ENCODE measurements at regions not wholly inside any gene's neighbourhood (a gene's known extent, or its start where the extent isn't known, plus 50 kb on each side); places are given as distances from the start of the nearest gene placed in this dataset.
"Not testable (repeated sequence)": the region's sequence is repeated elsewhere in the genome, so short reads cannot be mapped to it uniquely, and the experiment has no call there.

DNA sequence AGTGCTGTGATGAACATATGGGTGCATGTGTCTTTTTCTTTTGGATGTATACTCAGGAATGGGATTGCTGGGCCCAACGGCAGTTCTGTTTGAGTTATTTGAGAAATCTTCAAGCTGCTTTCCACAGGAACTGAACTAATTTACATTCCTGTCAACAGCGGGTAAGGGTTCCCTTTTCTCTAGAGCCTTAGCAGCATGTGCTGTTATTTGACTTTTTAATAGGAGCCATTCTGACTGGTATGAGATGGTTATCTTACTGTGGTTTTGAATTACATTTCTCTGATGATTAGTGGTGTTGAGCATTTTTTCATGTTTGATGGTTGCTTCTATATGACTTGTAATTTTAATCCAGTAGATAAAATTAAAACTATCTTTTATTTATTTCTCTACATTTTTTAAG, 1168.6 kb upstream of the ALCAM start:
- Histone ChIP-seq H3K4me1 (ENCODE audit: control insufficient read depth, insufficient read depth, low read length) (no peaks in the 10 kb centered on the region), H3K27ac (ENCODE audit: low read depth, low read length) (no peak overlapping the region), H3K27me3 (ENCODE audit: control insufficient read depth, insufficient read depth, low read length) (no peaks in the 10 kb centered on the region), H3K9me3 (ENCODE audit: control insufficient read depth, insufficient read depth, low read depth, low read length) (no peaks in the 10 kb centered on the region), H3K4me3 (ENCODE audit: low read depth, low read length) (no peak overlapping the region), H3K36me3 (ENCODE audit: control insufficient read depth, insufficient read depth, low read length) (no peaks in the 10 kb centered on the region), H3K9ac (ENCODE audit: low read length) (no peak overlapping the region)

DNA sequence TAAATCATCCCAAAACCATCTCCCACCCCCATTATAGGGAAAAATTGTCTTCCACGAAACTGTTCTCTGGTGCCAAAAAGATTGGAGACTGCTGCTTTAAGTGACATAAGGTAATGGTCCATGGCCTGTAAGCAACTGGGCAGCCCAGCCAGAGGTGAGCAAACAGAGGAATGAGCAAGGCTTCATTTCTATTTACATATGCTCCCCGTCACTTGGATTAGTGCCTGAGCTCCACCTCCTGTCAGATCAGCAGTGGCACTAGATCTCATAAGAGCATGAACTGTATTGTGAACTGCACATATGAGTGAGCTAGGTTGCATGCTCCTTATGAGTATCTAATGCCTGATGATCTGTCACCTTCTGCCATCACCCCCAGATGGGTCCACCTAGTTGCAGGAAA, 1159.8 kb upstream of the ALCAM start:
- H3K4me1 ChIP-seq (ENCODE audit: control insufficient read depth, insufficient read depth, low read length) = no peaks in the 10 kb centered on the region
- H3K9ac ChIP-seq (ENCODE audit: low read length) = no peak overlapping the region
- no peak overlapping the region for H3K4me3 ChIP-seq (ENCODE audit: low read depth, low read length)
- no peaks in the 10 kb centered on the region for H3K27me3 ChIP-seq (ENCODE audit: control insufficient read depth, insufficient read depth, low read length)
- no peaks in the 10 kb centered on the region for H3K9me3 ChIP-seq (ENCODE audit: control insufficient read depth, insufficient read depth, low read depth, low read length)
- H3K27ac ChIP-seq (ENCODE audit: low read depth, low read length) = no peak overlapping the region
- H3K36me3 ChIP-seq (ENCODE audit: control insufficient read depth, insufficient read depth, low read length) = no peaks in the 10 kb centered on the region

DNA sequence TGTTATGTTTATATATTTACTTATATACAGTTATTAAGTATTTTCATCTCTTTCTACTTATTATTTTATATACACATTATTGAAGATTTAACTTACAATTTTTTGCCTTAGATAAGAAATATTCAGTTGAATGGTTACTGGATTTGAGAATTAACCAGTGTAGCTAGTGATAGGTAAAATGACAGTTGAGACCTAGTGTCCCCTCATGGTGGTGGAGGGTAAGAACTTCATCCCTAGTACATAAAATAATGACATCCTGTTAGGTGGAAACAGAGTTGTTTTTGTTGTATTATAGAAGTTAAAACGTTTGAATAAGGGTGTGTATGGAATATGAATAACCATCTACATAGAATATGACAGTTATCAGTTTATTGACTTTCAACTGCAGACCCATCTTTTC, 1152.4 kb upstream of the ALCAM start:
- Histone ChIP-seq H3K27ac (ENCODE audit: low read depth, low read length) (no peak overlapping the region), H3K9me3 (ENCODE audit: control insufficient read depth, insufficient read depth, low read depth, low read length) (no peaks in the 10 kb centered on the region), H3K4me1 (ENCODE audit: control insufficient read depth, insufficient read depth, low read length) (peaks cover 4% of the 10 kb centered on the region; the same call in 1 of the 2 replicates), H3K36me3 (ENCODE audit: control insufficient read depth, insufficient read depth, low read length) (no peaks in the 10 kb centered on the region), H3K4me3 (ENCODE audit: low read depth, low read length) (no peak overlapping the region), H3K27me3 (ENCODE audit: control insufficient read depth, insufficient read depth, low read length) (no peaks in the 10 kb centered on the region), H3K9ac (ENCODE audit: low read length) (no peak overlapping the region)

DNA sequence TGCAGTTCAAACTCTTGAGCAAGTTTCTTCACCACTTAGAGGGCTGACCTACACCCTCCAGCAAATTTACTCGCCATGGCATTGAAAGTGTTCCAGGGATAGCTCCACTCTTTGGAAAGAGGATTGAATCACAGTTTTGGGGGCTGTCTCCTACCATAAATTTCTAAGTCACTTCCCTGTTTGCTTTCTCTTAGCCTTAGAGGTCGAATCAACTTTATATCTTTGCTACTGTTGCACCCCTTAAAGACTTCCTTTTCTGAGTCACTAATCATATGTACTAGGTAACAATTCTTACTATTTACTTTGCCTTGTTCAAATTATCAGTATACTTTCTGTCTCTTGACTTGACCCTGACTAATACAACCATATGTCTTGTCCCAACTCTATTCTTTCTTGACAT, 1151.8 kb upstream of the ALCAM start:
- Histone ChIP-seq H3K4me1 (ENCODE audit: control insufficient read depth, insufficient read depth, low read length) (peaks cover 4% of the 10 kb centered on the region; the same call in 1 of the 2 replicates), H3K27ac (ENCODE audit: low read depth, low read length) (no peak overlapping the region), H3K4me3 (ENCODE audit: low read depth, low read length) (no peak overlapping the region), H3K36me3 (ENCODE audit: control insufficient read depth, insufficient read depth, low read length) (no peaks in the 10 kb centered on the region), H3K27me3 (ENCODE audit: control insufficient read depth, insufficient read depth, low read length) (no peaks in the 10 kb centered on the region), H3K9me3 (ENCODE audit: control insufficient read depth, insufficient read depth, low read depth, low read length) (no peaks in the 10 kb centered on the region), H3K9ac (ENCODE audit: low read length) (no peak overlapping the region)

DNA sequence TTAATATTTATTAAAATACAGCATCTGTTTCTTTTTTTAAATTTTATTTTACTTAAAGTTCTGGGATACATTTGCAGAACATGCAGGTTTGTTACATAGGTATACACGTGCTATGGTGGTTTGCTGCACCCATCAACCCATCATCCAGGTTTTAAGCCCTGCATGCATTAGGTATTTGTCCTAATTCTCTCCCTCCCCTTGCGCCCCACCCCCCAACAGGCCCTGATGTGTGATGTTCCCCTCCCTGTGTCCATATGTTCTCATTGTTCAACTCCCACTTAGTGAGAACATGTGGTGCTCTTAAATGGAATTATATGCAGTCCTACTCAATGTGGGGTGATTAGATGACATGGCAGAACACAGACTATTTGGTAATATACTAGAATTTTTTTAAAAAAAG, 1147.7 kb upstream of the ALCAM start:
- H3K27me3 ChIP-seq (ENCODE audit: control insufficient read depth, insufficient read depth, low read length); H3K9me3 ChIP-seq (ENCODE audit: control insufficient read depth, insufficient read depth, low read depth, low read length); H3K4me3 ChIP-seq (ENCODE audit: low read depth, low read length); H3K36me3 ChIP-seq (ENCODE audit: control insufficient read depth, insufficient read depth, low read length); H3K27ac ChIP-seq (ENCODE audit: low read depth, low read length); H3K4me1 ChIP-seq (ENCODE audit: control insufficient read depth, insufficient read depth, low read length); H3K9ac ChIP-seq (ENCODE audit: low read length): not testable (repeated sequence)

DNA sequence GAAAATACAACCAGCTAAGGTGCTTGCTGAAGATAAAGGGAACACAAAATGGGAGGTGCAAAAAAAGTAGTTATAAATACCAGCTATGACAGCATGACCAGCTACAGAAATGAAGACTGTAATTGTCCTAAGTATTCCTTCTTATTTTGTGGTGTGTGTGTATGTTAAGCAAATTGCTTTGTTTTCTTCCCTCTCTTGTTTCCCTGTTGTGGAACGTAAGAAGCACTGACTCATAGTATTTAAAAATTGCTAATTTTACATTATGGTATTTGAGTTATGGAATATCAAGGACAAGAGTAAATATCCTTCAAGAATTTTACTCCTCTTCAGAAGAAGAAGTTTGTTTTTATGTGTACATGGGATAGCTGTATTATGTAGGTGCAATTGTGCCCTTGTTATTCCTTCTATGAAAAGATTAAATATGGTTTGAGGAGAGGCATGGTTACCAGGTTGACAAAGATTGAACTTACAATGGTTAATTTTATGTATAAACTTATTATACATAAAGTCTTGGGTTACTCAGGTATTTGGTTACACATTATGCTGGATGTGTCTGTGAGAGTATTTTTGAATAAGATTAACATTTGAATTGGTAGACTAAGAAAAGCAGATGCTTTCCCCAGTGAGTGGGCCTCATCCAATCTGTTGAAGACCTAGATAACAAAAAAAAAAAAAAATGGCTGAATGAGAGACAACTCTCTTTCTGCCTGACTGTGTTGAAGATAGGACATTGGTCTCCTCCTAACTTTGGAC, 1132.1 kb upstream of the ALCAM start:
- Histone ChIP-seq H3K36me3 (ENCODE audit: control insufficient read depth, insufficient read depth, low read length) (no peaks in the 10 kb centered on the region), H3K4me1 (ENCODE audit: control insufficient read depth, insufficient read depth, low read length) (no peaks in the 10 kb centered on the region), H3K4me3 (ENCODE audit: low read depth, low read length) (no peak overlapping the region), H3K9me3 (ENCODE audit: control insufficient read depth, insufficient read depth, low read depth, low read length) (no peaks in the 10 kb centered on the region), H3K27ac (ENCODE audit: low read depth, low read length) (no peak overlapping the region), H3K9ac (ENCODE audit: low read length) (no peak overlapping the region), H3K27me3 (ENCODE audit: control insufficient read depth, insufficient read depth, low read length) (no peaks in the 10 kb centered on the region)

DNA sequence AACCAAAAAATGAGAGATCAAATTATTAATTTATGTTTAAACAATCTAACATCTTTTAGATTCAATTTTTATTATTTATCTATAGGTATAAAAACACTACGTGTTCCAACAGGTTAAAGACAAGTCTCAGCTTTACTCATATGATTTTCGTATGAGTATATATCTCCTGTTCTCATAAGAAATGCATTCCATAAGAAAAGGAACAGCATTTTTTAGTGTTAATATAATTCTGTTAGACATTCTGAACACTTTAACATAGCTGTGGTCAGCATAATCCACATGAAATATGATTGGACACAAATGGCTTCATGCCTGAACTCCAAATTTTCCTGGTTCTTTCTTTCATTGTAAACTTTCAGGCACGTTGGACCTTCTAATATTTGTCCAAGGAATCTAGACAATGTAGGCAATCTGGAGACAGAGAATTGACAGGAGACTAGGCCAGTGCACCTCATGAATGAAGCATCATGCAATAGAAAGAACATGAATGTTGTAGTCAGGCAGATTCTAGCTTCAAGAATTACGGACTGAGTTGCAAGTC, 1122.0 kb upstream of the ALCAM start:
- Histone ChIP-seq H3K4me3 (ENCODE audit: low read depth, low read length) (no peak overlapping the region), H3K27ac (ENCODE audit: low read depth, low read length) (no peak overlapping the region), H3K36me3 (ENCODE audit: control insufficient read depth, insufficient read depth, low read length) (no peaks in the 10 kb centered on the region), H3K9ac (ENCODE audit: low read length) (no peak overlapping the region), H3K4me1 (ENCODE audit: control insufficient read depth, insufficient read depth, low read length) (peaks cover 10% of the 10 kb centered on the region; the same call in 1 of the 2 replicates), H3K27me3 (ENCODE audit: control insufficient read depth, insufficient read depth, low read length) (no peaks in the 10 kb centered on the region), H3K9me3 (ENCODE audit: control insufficient read depth, insufficient read depth, low read depth, low read length) (peaks cover 5% of the 10 kb centered on the region; the same call in 1 of the 2 replicates)

DNA sequence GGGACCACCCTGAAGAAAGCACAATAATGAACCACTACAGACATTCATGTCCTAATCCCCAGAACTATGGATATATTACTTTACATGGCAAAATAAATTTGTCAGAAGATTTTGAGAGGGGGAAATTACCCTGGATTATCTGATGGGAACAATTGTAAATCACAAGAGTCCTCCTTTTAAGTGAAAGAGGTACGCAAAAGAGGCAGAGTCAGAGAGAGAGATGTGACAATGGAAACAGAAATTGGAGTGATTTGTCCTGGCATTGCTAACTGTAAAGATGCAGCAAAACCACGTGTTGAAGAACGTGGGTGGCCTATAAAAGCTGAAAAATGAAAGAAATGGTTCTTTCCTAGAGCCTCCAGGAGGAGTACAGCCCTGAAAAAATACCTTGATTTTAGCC, 1121.4 kb upstream of the ALCAM start:
- Histone ChIP-seq H3K36me3 (ENCODE audit: control insufficient read depth, insufficient read depth, low read length) (no peaks in the 10 kb centered on the region), H3K9ac (ENCODE audit: low read length) (no peak overlapping the region), H3K9me3 (ENCODE audit: control insufficient read depth, insufficient read depth, low read depth, low read length) (peaks cover 5% of the 10 kb centered on the region; the same call in 1 of the 2 replicates), H3K27me3 (ENCODE audit: control insufficient read depth, insufficient read depth, low read length) (no peaks in the 10 kb centered on the region), H3K4me1 (ENCODE audit: control insufficient read depth, insufficient read depth, low read length) (peaks cover 10% of the 10 kb centered on the region; the same call in 1 of the 2 replicates), H3K27ac (ENCODE audit: low read depth, low read length) (no peak overlapping the region), H3K4me3 (ENCODE audit: low read depth, low read length) (no peak overlapping the region)

DNA sequence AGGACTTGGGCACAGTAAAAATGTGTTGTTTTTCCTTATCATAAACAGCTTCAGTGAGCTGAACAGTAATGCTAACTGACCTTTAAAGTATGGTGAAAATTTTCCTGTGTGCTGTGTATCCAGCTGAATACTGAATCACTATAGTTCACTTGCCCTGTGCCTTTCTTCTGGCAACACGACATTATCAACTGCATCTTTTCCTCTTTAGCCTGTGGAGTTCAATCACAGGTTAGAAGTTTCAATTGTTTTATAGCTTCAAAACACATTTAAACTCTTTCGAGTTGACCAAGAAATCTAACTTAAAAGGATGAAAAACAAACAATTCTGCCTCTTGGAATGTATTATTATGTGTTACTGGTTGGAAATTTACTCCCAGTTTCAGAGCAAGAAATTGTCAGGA, 1120.7 kb upstream of the ALCAM start:
- Histone ChIP-seq H3K9ac (ENCODE audit: low read length) (no peak overlapping the region), H3K9me3 (ENCODE audit: control insufficient read depth, insufficient read depth, low read depth, low read length) (peaks cover 4% of the 10 kb centered on the region; the same call in 1 of the 2 replicates), H3K36me3 (ENCODE audit: control insufficient read depth, insufficient read depth, low read length) (no peaks in the 10 kb centered on the region), H3K27me3 (ENCODE audit: control insufficient read depth, insufficient read depth, low read length) (no peaks in the 10 kb centered on the region), H3K4me1 (ENCODE audit: control insufficient read depth, insufficient read depth, low read length) (peaks cover 10% of the 10 kb centered on the region; the same call in 1 of the 2 replicates), H3K27ac (ENCODE audit: low read depth, low read length) (no peak overlapping the region), H3K4me3 (ENCODE audit: low read depth, low read length) (no peak overlapping the region)

DNA sequence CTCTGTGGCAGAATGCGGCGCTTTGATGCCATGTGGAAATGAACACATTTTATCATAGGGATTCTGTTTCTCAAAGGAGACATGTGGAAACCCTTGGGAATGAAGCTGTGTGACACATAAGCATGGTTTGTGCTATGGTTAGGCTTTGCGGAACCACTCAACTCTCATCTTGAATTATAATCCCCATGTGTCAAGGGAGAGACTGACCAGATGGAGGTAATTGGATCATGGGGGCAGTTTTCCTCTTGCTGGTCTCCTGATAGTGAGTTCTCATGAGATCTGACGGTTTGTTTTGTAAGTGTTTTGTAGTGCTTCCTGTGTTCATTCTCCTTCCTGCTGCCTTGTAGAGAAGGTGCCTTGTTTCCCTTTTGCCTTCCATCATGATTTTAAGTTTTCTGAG, 1109.2 kb upstream of the ALCAM start:
- H3K27ac ChIP-seq (ENCODE audit: low read depth, low read length) = no peak overlapping the region
- no peaks in the 10 kb centered on the region for H3K9me3 ChIP-seq (ENCODE audit: control insufficient read depth, insufficient read depth, low read depth, low read length)
- H3K9ac ChIP-seq (ENCODE audit: low read length) = no peak overlapping the region
- no peaks in the 10 kb centered on the region for H3K27me3 ChIP-seq (ENCODE audit: control insufficient read depth, insufficient read depth, low read length)
- no peaks in the 10 kb centered on the region for H3K4me1 ChIP-seq (ENCODE audit: control insufficient read depth, insufficient read depth, low read length)
- no peaks in the 10 kb centered on the region for H3K36me3 ChIP-seq (ENCODE audit: control insufficient read depth, insufficient read depth, low read length)
- H3K4me3 ChIP-seq (ENCODE audit: low read depth, low read length) = no peak overlapping the region

DNA sequence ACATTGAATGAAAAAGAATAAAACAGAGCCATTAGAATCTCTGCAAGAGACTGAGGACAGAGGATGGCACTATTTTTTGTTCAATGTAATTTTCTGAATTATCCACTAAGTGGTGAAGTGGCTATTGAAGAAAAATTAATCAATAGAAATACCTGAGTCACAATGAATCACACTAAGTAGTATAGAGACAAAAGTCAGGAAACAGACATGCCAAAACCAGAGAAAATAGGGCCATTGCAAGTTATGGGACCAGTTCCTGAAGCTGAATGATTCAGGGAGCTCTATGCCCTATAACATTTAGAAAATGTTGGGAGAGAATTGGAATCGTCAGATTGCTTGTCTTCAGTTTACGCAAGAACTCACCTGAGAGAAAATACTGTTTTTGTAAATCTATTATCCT, 1103.2 kb upstream of the ALCAM start:
- H3K4me1 ChIP-seq (ENCODE audit: control insufficient read depth, insufficient read depth, low read length) = no peaks in the 10 kb centered on the region
- H3K27ac ChIP-seq (ENCODE audit: low read depth, low read length) = no peak overlapping the region
- no peak overlapping the region for H3K9ac ChIP-seq (ENCODE audit: low read length)
- no peak overlapping the region for H3K4me3 ChIP-seq (ENCODE audit: low read depth, low read length)
- H3K27me3 ChIP-seq (ENCODE audit: control insufficient read depth, insufficient read depth, low read length) = no peaks in the 10 kb centered on the region
- no peaks in the 10 kb centered on the region for H3K36me3 ChIP-seq (ENCODE audit: control insufficient read depth, insufficient read depth, low read length)
- H3K9me3 ChIP-seq (ENCODE audit: control insufficient read depth, insufficient read depth, low read depth, low read length) = peaks cover 2% of the 10 kb centered on the region; the same call in 1 of the 2 replicates
